AG04450 (cell line): ENCODE measurements at regions not wholly inside any gene's neighbourhood (a gene's known extent, or its start where the extent isn't known, plus 50 kb on each side); places are given as distances from the start of the nearest gene placed in this dataset.

ENCODE experiments used
- CTCF ChIA-PET: fragments of 300-600, 350-600 bp; formaldehyde crosslinking; extraction: SDS; loops from one replicate; lab custom pipeline; 2022; ENCODE audit warnings: antibody characterized with exemption, inconsistent platforms; lab: Charles Lee
- POLR2A ChIA-PET: fragments of 350-600 bp; formaldehyde crosslinking; extraction: SDS; loops from one replicate; lab custom pipeline; 2021; ENCODE audit warnings: antibody characterized with exemption, inconsistent platforms; lab: Yijun Ruan, JAX
- DNase-seq: peaks from one replicate; pipeline ENCODE4 v3.0.0-alpha.2; 2011; ENCODE audit warnings: low read depth, low spot score
- H3K27ac ChIP-seq: one replicate; pipeline ENCODE4 v1.5.1; 2012; ENCODE audit warnings: low read depth, low read length, control low read depth
- H3K27me3 ChIP-seq: one replicate; pipeline ENCODE4 v1.6.0; 2012; ENCODE audit warnings: low read length; ENCODE audit not compliant: control insufficient read depth, insufficient read depth
- H3K4me3 ChIP-seq: 2 replicates; pipeline ENCODE4 v1.5.1; 2011; ENCODE audit warnings: mild to moderate bottlenecking, low read depth, low read length, control low read depth
- H3K9me3 ChIP-seq: 2 replicates; pipeline ENCODE4 v1.5.1; 2012; ENCODE audit warnings: low read length; ENCODE audit not compliant: control insufficient read depth, insufficient read depth
- CTCF ChIP-seq: IDR thresholded peaks from 2 replicates; pipeline ENCODE4 v1.5.1; 2011; ENCODE audit warnings: low read depth, low read length, control low read depth, inconsistent platforms

GRCh38 chr2:22952656-22953225 lies 432.2 kb upstream of the KLHL29 start:
- no peak for DNase-seq
- no peak overlapping the region for H3K27ac ChIP-seq
- POLR2A ChIA-PET, result no interaction called here
- H3K9me3 ChIP-seq, result peaks cover 19% of the 10 kb centered on the region
- CTCF ChIA-PET, result no interaction called here
- no peak overlapping the region for H3K4me3 ChIP-seq
- no peak for TF ChIP-seq CTCF
- H3K27me3 ChIP-seq, result no peaks in the 10 kb centered on the region

- no peak for DNase-seq
- Histone ChIP-seq H3K27me3 (no peaks in the 10 kb centered on the region), H3K4me3 (no peak overlapping the region), H3K9me3 (peaks cover 19% of the 10 kb centered on the region), H3K27ac (no peak overlapping the region)
- no peak for TF ChIP-seq CTCF
- ChIA-PET CTCF (no interaction called here), POLR2A (no interaction called here)
Measured at GRCh38 chr2:22957446-22957845, 427.5 kb upstream of the KLHL29 start.

GRCh38 chr2:22958308-22958707 lies 426.7 kb upstream of the KLHL29 start:
- DNase-seq, result no peak
- Histone ChIP-seq H3K27me3 (no peaks in the 10 kb centered on the region), H3K27ac (no peak overlapping the region), H3K9me3 (peaks cover 17% of the 10 kb centered on the region), H3K4me3 (no peak overlapping the region)
- POLR2A ChIA-PET, result no interaction called here
- CTCF ChIA-PET, result no interaction called here
- TF ChIP-seq CTCF, result no peak

GRCh38 chr2:22967756-22968155 lies 417.2 kb upstream of the KLHL29 start:
- Histone ChIP-seq H3K27me3 (no peaks in the 10 kb centered on the region), H3K27ac (no peak overlapping the region), H3K9me3 (no peaks in the 10 kb centered on the region), H3K4me3 (no peak overlapping the region)
- ChIA-PET POLR2A (no interaction called here), CTCF (no interaction called here)
- no peak for TF ChIP-seq CTCF
- no peak for DNase-seq

GRCh38 chr2:22970284-22970975 lies 414.5 kb upstream of the KLHL29 start:
- ChIA-PET POLR2A (no interaction called here), CTCF (no interaction called here)
- H3K27ac ChIP-seq, result no peak overlapping the region

More at GRCh38 chr2:22970284-22970975, 414.5 kb upstream of the KLHL29 start:
- no peaks in the 10 kb centered on the region for H3K27me3 ChIP-seq
- DNase-seq, result no peak
- no peaks in the 10 kb centered on the region for H3K9me3 ChIP-seq
- H3K4me3 ChIP-seq, result no peak overlapping the region
- TF ChIP-seq CTCF, result no peak
